ENCODE measurements at regions not wholly inside any gene's neighbourhood (a gene's known extent, or its start where the extent isn't known, plus 50 kb on each side); places are given as distances from the start of the nearest gene placed in this dataset.

- DNase-seq: no peak
Observed at GRCh38 chr6:105808571-105808970, 277.6 kb upstream of the PRDM1 start.

GRCh38 chr6:105807905-105808304 is 278.2 kb upstream of the PRDM1 start:
- DNase-seq: no peak

GRCh38 chr6:105806486-105806920 is 279.6 kb upstream of the PRDM1 start:
- no peak for DNase-seq

- no peak for DNase-seq
Observed at GRCh38 chr6:105805501-105806023, 280.6 kb upstream of the PRDM1 start.

GRCh38 chr6:105804424-105804823 is 281.7 kb upstream of the PRDM1 start:
- DNase-seq: no peak

- DNase-seq: no peak
Observed at GRCh38 chr6:105804000-105804399, 282.1 kb upstream of the PRDM1 start.

GRCh38 chr6:105803442-105803841 is 282.7 kb upstream of the PRDM1 start:
- no peak for DNase-seq

GRCh38 chr6:105802703-105803102 is 283.4 kb upstream of the PRDM1 start:
- DNase-seq: no peak

- DNase-seq: no peak
Observed at GRCh38 chr6:105800871-105801270, 285.3 kb upstream of the PRDM1 start.

GRCh38 chr6:105800398-105800797 is 285.7 kb upstream of the PRDM1 start:
- DNase-seq: no peak

- DNase-seq: no peak
Observed at GRCh38 chr6:105799056-105799455, 287.1 kb upstream of the PRDM1 start.

GRCh38 chr6:105797983-105798453 is 288.1 kb upstream of the PRDM1 start:
- DNase-seq: no peak

- no peak for DNase-seq
Observed at GRCh38 chr6:105797286-105797979, 288.7 kb upstream of the PRDM1 start.

GRCh38 chr6:105795913-105796517 is 290.1 kb upstream of the PRDM1 start:
- no peak for DNase-seq

GRCh38 chr6:105795366-105795765 is 290.8 kb upstream of the PRDM1 start:
- no peak for DNase-seq

- DNase-seq: no peak
Observed at GRCh38 chr6:105794870-105795269, 291.3 kb upstream of the PRDM1 start.

- DNase-seq: no peak
Observed at GRCh38 chr6:105794239-105794638, 291.9 kb upstream of the PRDM1 start.

GRCh38 chr6:105793130-105793529 is 293.0 kb upstream of the PRDM1 start:
- DNase-seq: no peak

- no peak for DNase-seq
Observed at GRCh38 chr6:105791583-105792318, 294.4 kb upstream of the PRDM1 start.

GRCh38 chr6:105791179-105791578 is 295.0 kb upstream of the PRDM1 start:
- no peak for DNase-seq

- DNase-seq: no peak
Observed at GRCh38 chr6:105790635-105791034, 295.5 kb upstream of the PRDM1 start.

GRCh38 chr6:105789935-105790334 is 296.2 kb upstream of the PRDM1 start:
- DNase-seq: no peak

GRCh38 chr6:105787747-105788146 is 298.4 kb upstream of the PRDM1 start:
- no peak for DNase-seq

All from activated CD8-positive, alpha-beta memory T cell treated with anti-CD3 and anti-CD28 coated beads, Interleukin-2, amount 50 U/mL, for 48 hours (primary cell).